Endothelial cell (in vitro differentiated cells): ENCODE measurements at regions not wholly inside any gene's neighbourhood (a gene's known extent, or its start where the extent isn't known, plus 50 kb on each side); places are given as distances from the start of the nearest gene placed in this dataset.

ENCODE experiments used
- DNase-seq: peaks from one replicate; pipeline ENCODE4 v3.0.0; 2021; ENCODE audit warnings: low spot score
- H3K27ac Mint-ChIP-seq: one replicate; pipeline ENCODE4 v1.8.0; 2021; ENCODE audit warnings: mixed read lengths, inconsistent platforms; ENCODE audit not compliant: unreplicated experiment
- H3K27me3 Mint-ChIP-seq: one replicate; pipeline ENCODE4 v1.8.0; 2021; ENCODE audit warnings: mild to moderate bottlenecking, moderate library complexity, mixed read lengths, inconsistent platforms; ENCODE audit not compliant: unreplicated experiment
- H3K36me3 Mint-ChIP-seq: one replicate; pipeline ENCODE4 v1.8.0; 2021; ENCODE audit warnings: mild to moderate bottlenecking, low read depth, mixed read lengths, inconsistent platforms; ENCODE audit not compliant: unreplicated experiment
- H3K4me1 Mint-ChIP-seq: one replicate; pipeline ENCODE4 v1.8.0; 2021; ENCODE audit warnings: mild to moderate bottlenecking, mixed read lengths, inconsistent platforms; ENCODE audit not compliant: unreplicated experiment
- H3K4me3 Mint-ChIP-seq: one replicate; pipeline ENCODE4 v1.8.0; 2021; ENCODE audit warnings: mild to moderate bottlenecking, mixed read lengths, inconsistent platforms; ENCODE audit not compliant: unreplicated experiment
- H3K9me3 Mint-ChIP-seq: one replicate; pipeline ENCODE4 v1.8.0; 2021; ENCODE audit warnings: mixed read lengths, inconsistent platforms; ENCODE audit not compliant: unreplicated experiment
- CTCF ChIP-seq: fragments of 200-600 bp; sonication (generic); IDR thresholded peaks from one replicate; pipeline ENCODE4 v1.5.0; 2021; ENCODE audit warnings: antibody characterized with exemption; ENCODE audit not compliant: unreplicated experiment

- no peak overlapping the region for H3K27ac Mint-ChIP-seq
- H3K27me3 Mint-ChIP-seq, result no peaks in the 10 kb centered on the region
- no peaks in the 10 kb centered on the region for H3K36me3 Mint-ChIP-seq
- H3K9me3 Mint-ChIP-seq, result no peaks in the 10 kb centered on the region
- no peak for TF ChIP-seq CTCF
- no peak overlapping the region for H3K4me3 Mint-ChIP-seq
- DNase-seq, result no peak
- H3K4me1 Mint-ChIP-seq, result peaks cover 12% of the 10 kb centered on the region
Measured at GRCh38 chr3:153618176-153618575, 456.1 kb downstream of the RAP2B start.

GRCh38 chr3:153619268-153619667, 457.2 kb downstream of the RAP2B start:
- H3K4me3 Mint-ChIP-seq, result no peak overlapping the region
- peaks cover 15% of the 10 kb centered on the region for H3K4me1 Mint-ChIP-seq
- peaks cover 1% of the 10 kb centered on the region for H3K27me3 Mint-ChIP-seq

GRCh38 chr3:153621953-153622352, 459.9 kb downstream of the RAP2B start:
- no peak for TF ChIP-seq CTCF
- no peaks in the 10 kb centered on the region for H3K9me3 Mint-ChIP-seq
- H3K4me1 Mint-ChIP-seq, result peaks cover 26% of the 10 kb centered on the region
- peaks cover 1% of the 10 kb centered on the region for H3K27me3 Mint-ChIP-seq
- no peak overlapping the region for H3K4me3 Mint-ChIP-seq
- no peak for DNase-seq
- no peaks in the 10 kb centered on the region for H3K36me3 Mint-ChIP-seq
- H3K27ac Mint-ChIP-seq, result peak overlapping the region; percentile 17

More at GRCh38 chr3:153619268-153619667, 457.2 kb downstream of the RAP2B start:
- Mint-ChIP-seq H3K9me3 (no peaks in the 10 kb centered on the region), H3K36me3 (no peaks in the 10 kb centered on the region), H3K27ac (no peak overlapping the region)
- no peak for DNase-seq
- TF ChIP-seq CTCF, result no peak

- no peak overlapping the region for H3K27ac Mint-ChIP-seq
- no peak overlapping the region for H3K4me3 Mint-ChIP-seq
- peaks cover 35% of the 10 kb centered on the region for H3K4me1 Mint-ChIP-seq
- no peak for DNase-seq
- TF ChIP-seq CTCF, result no peak
- H3K27me3 Mint-ChIP-seq, result peaks cover 1% of the 10 kb centered on the region
- no peaks in the 10 kb centered on the region for H3K9me3 Mint-ChIP-seq
- no peaks in the 10 kb centered on the region for H3K36me3 Mint-ChIP-seq
Measured at GRCh38 chr3:153623834-153624233, 461.8 kb downstream of the RAP2B start.

GRCh38 chr3:153624310-153625030, 462.4 kb downstream of the RAP2B start:
- peaks cover 41% of the 10 kb centered on the region for H3K4me1 Mint-ChIP-seq
- H3K27me3 Mint-ChIP-seq, result peaks cover 3% of the 10 kb centered on the region
- H3K4me3 Mint-ChIP-seq, result no peak overlapping the region
- TF ChIP-seq CTCF, result no peak
- no peak for DNase-seq
- H3K27ac Mint-ChIP-seq, result no peak overlapping the region
- H3K36me3 Mint-ChIP-seq, result no peaks in the 10 kb centered on the region
- H3K9me3 Mint-ChIP-seq, result no peaks in the 10 kb centered on the region
